ENCODE measurements at regions not wholly inside any gene's neighbourhood (a gene's known extent, or its start where the extent isn't known, plus 50 kb on each side); places are given as distances from the start of the nearest gene placed in this dataset.

GRCh38 chr18:78399992-78400503 is 579.6 kb upstream of the SALL3 start:
- no peak for DNase-seq

DNA sequence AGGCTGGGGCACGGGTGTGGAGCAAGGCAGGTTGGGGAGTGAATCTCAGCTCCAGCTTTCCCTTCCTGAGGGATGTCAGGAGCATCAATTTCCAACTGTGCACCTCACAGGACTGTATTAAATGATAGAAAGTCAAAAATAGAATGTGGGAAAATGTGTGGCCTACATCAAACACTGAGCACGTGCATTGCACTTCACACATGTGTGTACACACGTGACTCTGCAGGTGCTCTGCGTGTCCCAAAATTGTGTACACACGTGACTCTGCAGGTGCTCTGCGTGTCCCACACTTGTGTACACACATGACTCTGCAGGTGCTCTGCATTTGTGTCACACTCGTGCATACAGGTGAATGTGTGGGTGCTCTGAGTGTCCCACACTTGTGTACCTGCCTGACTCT is 577.2 kb upstream of the SALL3 start:
- no peak for DNase-seq

- DNase-seq = no peak
These were observed 576.7 kb upstream of the SALL3 start for GRCh38 chr18:78402966-78403365.

DNA sequence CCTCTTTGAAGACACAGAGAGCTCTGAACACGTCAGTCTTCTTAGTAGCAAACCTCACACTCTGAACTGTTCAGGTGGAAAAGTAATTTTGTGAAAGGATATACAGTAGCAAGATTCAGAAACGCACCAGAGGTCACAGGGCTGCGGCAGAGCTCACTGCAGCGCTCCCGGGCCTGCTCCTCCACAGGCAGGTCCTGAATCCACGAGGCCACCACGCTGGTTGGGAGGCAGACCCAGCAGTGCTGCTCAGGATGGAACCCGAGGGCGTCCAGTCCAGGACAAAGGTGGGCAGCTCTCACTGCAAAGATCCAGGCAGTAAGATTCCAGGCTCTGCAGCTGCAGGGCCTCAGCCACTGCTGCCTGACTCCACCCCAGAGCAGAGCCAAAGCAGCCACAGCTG is 576.2 kb upstream of the SALL3 start:
- DNase-seq = no peak

- DNase-seq = no peak
These were observed 573.9 kb upstream of the SALL3 start for GRCh38 chr18:78405763-78406162.

GRCh38 chr18:78406743-78407465 is 572.7 kb upstream of the SALL3 start:
- peak; percentile 68 for DNase-seq

DNA sequence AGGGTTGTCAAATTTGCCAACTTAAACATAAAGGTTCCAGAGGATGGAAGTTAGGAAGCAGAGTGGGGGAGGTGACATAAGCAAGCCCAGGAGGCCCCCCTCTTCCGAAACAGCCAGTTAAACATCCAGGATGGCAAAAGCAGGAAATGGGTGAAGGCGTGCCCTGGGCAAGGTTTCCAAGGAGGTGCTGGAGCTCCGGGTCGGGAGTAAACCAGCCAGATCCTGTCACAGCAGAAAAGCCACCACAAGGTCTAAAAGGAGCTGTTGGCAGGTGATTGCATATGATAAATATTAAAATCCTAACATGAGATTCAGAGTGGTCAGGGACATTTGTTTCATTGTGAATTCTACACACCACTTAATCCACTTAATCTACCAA is 572.2 kb upstream of the SALL3 start:
- DNase-seq = peak; percentile 68

- no peak for DNase-seq
These were observed 571.0 kb upstream of the SALL3 start for GRCh38 chr18:78408623-78409022.

DNA sequence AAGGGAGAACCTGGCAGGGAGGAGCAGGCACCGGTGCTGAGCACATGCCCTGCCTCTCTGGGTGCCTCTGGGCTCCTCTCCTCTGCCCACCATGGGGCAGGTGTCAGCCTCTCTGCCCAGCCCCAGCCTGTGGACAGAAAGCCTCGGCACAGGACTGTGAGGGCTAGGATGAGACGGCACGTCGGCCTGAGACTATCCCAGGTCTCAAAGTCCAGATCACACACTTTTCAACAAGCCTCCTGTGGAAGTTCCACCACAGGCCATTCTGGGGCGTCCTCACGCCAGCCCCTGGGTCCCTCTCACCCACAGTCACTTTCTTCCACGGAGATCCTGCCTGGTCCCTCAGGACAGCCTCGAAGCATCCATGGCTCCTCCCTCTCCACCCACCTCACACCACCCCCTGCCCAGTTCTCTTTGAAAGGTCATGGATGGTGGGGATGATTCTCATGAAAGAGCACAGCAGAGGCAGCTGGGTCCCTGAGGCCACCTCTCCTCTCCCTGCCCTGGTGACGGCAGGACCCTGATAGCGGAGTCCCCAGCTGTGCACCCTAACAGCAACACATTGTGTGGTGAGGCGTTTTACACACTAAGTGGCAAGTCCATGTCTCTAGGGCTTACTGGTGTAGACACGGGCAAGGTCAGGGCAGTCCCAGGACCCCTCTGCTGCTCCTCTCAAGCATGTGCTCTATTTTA is 569.4 kb upstream of the SALL3 start:
- DNase-seq = no peak

GRCh38 chr18:78411539-78411938 is 568.1 kb upstream of the SALL3 start:
- DNase-seq = no peak

GRCh38 chr18:78414302-78414701 is 565.3 kb upstream of the SALL3 start:
- no peak for DNase-seq

GRCh38 chr18:78416853-78417252 is 562.8 kb upstream of the SALL3 start:
- no peak for DNase-seq

- no peak for DNase-seq
These were observed 561.2 kb upstream of the SALL3 start for GRCh38 chr18:78418379-78418778.

DNA sequence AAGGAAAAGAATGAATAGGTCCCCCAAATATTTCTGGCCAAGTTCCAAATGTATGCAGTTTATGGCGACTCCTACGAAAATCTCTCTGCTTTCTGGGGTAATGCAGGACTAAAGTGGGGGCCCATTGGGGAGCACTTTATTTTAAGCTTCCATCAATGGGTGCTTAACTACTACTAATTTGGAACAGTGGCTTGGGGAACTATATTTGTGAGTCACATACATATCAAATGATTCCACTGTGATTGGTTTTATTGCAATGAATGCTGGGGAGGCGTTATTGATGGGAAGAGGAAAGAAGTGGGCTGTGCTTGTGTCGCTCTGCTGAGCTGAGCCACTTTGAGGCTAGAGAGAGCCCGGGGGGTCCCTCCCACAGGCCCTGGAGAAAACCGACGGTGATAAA is 560.4 kb upstream of the SALL3 start:
- DNase-seq = no peak

DNA sequence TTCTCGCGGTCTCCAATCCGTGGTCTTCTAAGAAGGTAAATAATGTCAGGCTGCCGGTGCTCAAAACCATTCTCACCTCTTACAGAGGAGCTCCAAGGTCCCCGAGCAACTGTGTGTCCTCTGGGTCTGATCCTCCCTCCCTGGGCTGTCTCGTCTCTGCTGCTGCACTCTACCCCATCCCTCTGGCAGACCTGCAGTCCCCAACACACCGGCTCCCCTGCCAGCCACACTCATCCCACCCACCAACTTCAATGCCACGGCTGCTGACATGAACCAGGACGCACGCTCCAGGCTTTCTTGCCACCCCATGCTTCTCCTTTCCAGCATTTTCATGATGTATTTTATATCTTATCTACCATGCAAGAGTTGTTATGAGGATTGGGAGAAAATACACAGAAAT is 559.5 kb upstream of the SALL3 start:
- DNase-seq = no peak

- DNase-seq = no peak
These were observed 558.2 kb upstream of the SALL3 start for GRCh38 chr18:78421392-78421791.

DNA sequence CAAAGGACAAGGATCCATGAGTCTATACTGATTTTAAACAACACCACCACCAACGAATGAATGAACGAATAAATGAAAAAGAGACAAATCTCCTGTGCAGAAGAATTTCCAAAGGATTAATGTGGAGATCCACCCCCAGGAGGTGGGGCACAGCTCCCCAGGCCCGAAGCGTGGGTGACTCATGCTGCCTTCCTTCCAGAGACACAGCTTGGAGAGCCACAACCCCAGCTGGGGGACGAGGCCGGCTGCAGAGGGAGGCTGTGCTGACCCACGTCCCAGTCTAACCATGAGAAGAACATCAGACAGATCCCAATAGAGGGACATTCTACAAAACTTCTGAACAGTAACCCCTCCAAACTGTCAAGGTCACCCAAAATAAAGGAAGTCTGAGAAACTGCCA is 557.3 kb upstream of the SALL3 start:
- no peak for DNase-seq

GRCh38 chr18:78423811-78424210 is 555.8 kb upstream of the SALL3 start:
- DNase-seq = no peak

GRCh38 chr18:78424403-78425018 is 555.1 kb upstream of the SALL3 start:
- no peak for DNase-seq

DNA sequence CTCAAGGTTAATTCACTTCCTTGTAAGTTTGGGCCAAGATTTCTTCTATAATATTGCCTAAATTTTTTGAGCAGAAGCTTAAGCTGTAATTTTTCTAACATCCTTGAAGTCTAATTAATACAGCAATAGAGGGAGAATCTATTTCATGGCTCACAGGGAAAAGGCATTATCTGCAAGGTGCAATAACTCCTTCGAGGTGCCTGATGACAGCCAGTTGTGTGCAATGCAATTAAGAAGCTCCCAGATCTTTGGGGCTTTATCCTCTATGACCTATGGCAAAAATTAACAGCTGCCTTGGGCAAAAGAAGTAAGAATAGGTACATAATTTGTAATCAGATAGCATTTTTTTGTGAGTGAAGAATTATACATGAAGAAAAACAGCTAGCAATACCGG is 554.6 kb upstream of the SALL3 start:
- DNase-seq = no peak

DNA sequence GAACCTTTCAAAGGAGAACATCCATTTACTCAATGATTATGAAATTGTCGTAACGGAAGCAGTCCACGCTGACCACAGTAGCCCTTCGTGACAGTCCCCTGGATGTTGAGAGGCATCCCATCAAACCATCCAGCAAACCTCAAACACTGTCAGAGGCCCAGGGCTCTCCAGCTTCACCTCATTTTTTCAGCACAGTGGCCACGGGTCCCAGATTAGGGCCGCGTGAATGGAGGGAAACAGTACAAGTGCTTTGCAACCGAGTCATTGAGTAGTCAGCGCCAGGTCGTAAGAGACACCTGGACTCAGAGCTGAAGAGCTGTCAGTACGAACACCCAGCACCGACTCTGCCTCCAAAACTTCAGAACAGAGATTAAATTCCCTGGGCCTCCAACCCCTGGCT is 552.5 kb upstream of the SALL3 start:
- no peak for DNase-seq

- DNase-seq = no peak
These were observed 550.2 kb upstream of the SALL3 start for GRCh38 chr18:78429127-78430108.

Measured in GF-D8 (cell line).